Neural cell (in vitro differentiated cells): ENCODE measurements at regions not wholly inside any gene's neighbourhood (a gene's known extent, or its start where the extent isn't known, plus 50 kb on each side); places are given as distances from the start of the nearest gene placed in this dataset.

Source experiments
- H2AFZ ChIP-seq: fragments of 200-600, 300-800 bp; sonication (generic), shearing (Covaris generic); 2 replicates; pipeline ENCODE4 v1.6.0; 2014; ENCODE audit warnings: low read depth, mild to moderate bottlenecking, antibody characterized with exemption, low read length, moderate library complexity
- H3F3A ChIP-seq: fragments of 200-600 bp; shearing (Covaris generic); 2 replicates; pipeline ENCODE4 v1.6.1; 2016; ENCODE audit warnings: mild to moderate bottlenecking, moderate library complexity, mixed read lengths, antibody characterized with exemption, low read length; ENCODE audit not compliant: insufficient read depth, poor library complexity, severe bottlenecking
- H3K27ac ChIP-seq: fragments of 200-600, 300-800 bp; sonication (generic), shearing (Covaris generic); 2 replicates; pipeline ENCODE4 v1.5.1; 2014; ENCODE audit warnings: mild to moderate bottlenecking, low read length, moderate library complexity
- H3K27me3 ChIP-seq: fragments of 300-800, 200-600 bp; sonication (generic), shearing (Covaris generic); 2 replicates; pipeline ENCODE4 v1.6.0; 2014; ENCODE audit warnings: mild to moderate bottlenecking, low read depth, low read length, moderate library complexity; ENCODE audit not compliant: insufficient read depth
- H3K36me3 ChIP-seq: fragments of 300-800, 200-600 bp; sonication (generic), shearing (Covaris generic); 2 replicates; pipeline ENCODE4 v1.5.1; 2014; ENCODE audit warnings: mild to moderate bottlenecking, antibody characterized with exemption, low read length, moderate library complexity; ENCODE audit not compliant: insufficient read depth
- H3K4me2 ChIP-seq: fragments of 300-800, 200-600 bp; sonication (generic), shearing (Covaris generic); 2 replicates; pipeline ENCODE4 v1.6.0; 2014; ENCODE audit warnings: mild to moderate bottlenecking, low read length
- H3K4me3 ChIP-seq: fragments of 300-800, 200-600 bp; sonication (generic), shearing (Covaris generic); 2 replicates; pipeline ENCODE4 v1.5.1; 2014; ENCODE audit warnings: mild to moderate bottlenecking, low read length, moderate library complexity
- H3K79me2 ChIP-seq: fragments of 200-600 bp; shearing (Covaris generic); replicated peaks from 2 replicates; pipeline ENCODE4 v1.6.0; 2014; ENCODE audit warnings: mild to moderate bottlenecking, low read length, moderate library complexity; ENCODE audit not compliant: insufficient read depth
- H3K9ac ChIP-seq: fragments of 300-800, 200-600 bp; sonication (generic), shearing (Covaris generic); 2 replicates; pipeline ENCODE4 v1.6.1; 2016; ENCODE audit warnings: mild to moderate bottlenecking, low read length, mixed read lengths
- H3K9me2 ChIP-seq: fragments of 200-600 bp; shearing (Covaris generic); 2 replicates; pipeline ENCODE4 v1.6.1; 2016; ENCODE audit warnings: mild to moderate bottlenecking, low read length, mixed read lengths; ENCODE audit not compliant: insufficient read depth
- H3K9me3 ChIP-seq: fragments of 200-600, 300-800 bp; sonication (generic), shearing (Covaris generic); 2 replicates; pipeline ENCODE4 v1.6.1; 2016; ENCODE audit warnings: mild to moderate bottlenecking, mixed run types, low read length, moderate library complexity, mixed read lengths
- H4K20me1 ChIP-seq: fragments of 200-600 bp; shearing (Covaris generic); 2 replicates; pipeline ENCODE4 v1.6.1; 2016; ENCODE audit warnings: mild to moderate bottlenecking, mixed run types; ENCODE audit not compliant: insufficient read depth
- EP300 ChIP-seq: fragments of 450-650 bp; conservative IDR thresholded peaks from 2 replicates; pipeline ENCODE4 v1.6.1; 2014; ENCODE audit warnings: antibody characterized with exemption, mild to moderate bottlenecking, moderate library complexity; ENCODE audit not compliant: poor library complexity, severe bottlenecking
- EZH2 ChIP-seq: fragments of 200-600, 300-800 bp; shearing (Covaris generic), sonication (generic); IDR thresholded peaks from 2 replicates; pipeline ENCODE4 v1.6.1; 2014; ENCODE audit warnings: antibody characterized with exemption, low read length, borderline replicate concordance, mild to moderate bottlenecking; ENCODE audit not compliant: insufficient read depth, poor library complexity, severe bottlenecking
- MXI1 ChIP-seq: fragments of 450-650 bp; conservative IDR thresholded peaks from 2 replicates; pipeline ENCODE4 v1.6.1; 2014; ENCODE audit warnings: antibody characterized with exemption, mild to moderate bottlenecking; ENCODE audit not compliant: poor library complexity, severe bottlenecking
- POLR2AphosphoS5 ChIP-seq: IDR thresholded peaks from 2 replicates; pipeline ENCODE4 v1.6.1; 2012
- RAD21 ChIP-seq: fragments of 450-650 bp; conservative IDR thresholded peaks from 2 replicates; pipeline ENCODE4 v1.6.1; 2014; ENCODE audit warnings: antibody characterized with exemption, mild to moderate bottlenecking, moderate library complexity
- SMC3 ChIP-seq: fragments of 450-650 bp; conservative IDR thresholded peaks from 2 replicates; pipeline ENCODE4 v1.6.1; 2014; ENCODE audit warnings: antibody characterized with exemption, mild to moderate bottlenecking, moderate library complexity; ENCODE audit not compliant: poor library complexity
- TAF1 ChIP-seq: IDR thresholded peaks from 2 replicates; pipeline ENCODE4 v1.6.1; 2012; ENCODE audit warnings: low read depth
- TF ChIP-seq, protein P1 (sequence below): fragments of 450-650 bp; IDR thresholded peaks from 2 replicates; pipeline ENCODE4 v1.5.1; 2014; ENCODE audit warnings: antibody characterized with exemption, mild to moderate bottlenecking, moderate library complexity; ENCODE audit not compliant: poor library complexity, severe bottlenecking
- TF ChIP-seq, protein P2 (sequence below): IDR thresholded peaks from 2 replicates; pipeline ENCODE4 v1.6.1; 2012; ENCODE audit warnings: borderline replicate concordance

DNA sequence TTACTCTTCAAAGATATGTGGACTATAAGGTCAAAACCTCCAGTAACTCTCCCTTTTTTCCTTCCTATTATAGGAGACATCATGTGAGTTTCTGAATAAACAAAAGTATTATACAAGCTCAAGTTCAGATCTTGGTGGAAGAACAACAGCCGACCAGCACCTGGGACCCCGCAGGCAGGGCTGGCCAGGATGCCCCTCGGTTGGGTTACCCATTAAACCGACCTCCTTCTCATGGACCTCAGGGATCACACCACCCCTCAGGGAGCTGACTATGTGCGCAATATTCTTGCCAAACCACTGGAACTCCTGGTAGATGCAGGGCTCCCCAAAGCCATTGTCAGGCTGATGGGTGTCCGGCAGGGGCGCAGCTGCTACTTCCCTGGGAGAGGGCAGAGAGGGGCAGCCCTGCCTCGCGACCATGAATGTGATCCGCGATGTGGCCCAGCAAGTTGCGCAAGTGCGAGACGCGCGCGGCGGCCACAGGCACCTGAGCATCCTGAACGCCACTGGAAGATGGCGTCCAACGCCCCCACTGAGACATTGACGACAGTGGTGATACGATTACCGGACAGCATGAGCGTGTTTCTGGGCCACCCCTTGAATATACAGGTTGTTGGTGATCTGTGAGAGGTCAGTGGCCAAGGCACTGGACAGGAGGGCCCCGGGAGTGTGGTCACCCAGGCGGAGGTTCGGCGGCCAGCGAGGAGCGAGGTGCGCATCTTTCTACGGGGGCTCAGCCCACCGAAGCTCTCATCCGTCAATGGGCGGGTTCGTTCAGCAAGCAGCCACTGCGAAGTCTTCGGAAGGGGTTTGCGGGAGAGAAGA lies 161.3 kb downstream of the IPMK start:
- no peak overlapping the region for H3K4me2 ChIP-seq
- no peak overlapping the region for H3K4me3 ChIP-seq
- TF ChIP-seq SMC3 (no peak), EZH2 (no peak), POLR2AphosphoS5 (no peak), EP300 (no peak), RAD21 (no peak), TAF1 (no peak), MXI1 (no peak)
- TF ChIP-seq, protein P1, sequence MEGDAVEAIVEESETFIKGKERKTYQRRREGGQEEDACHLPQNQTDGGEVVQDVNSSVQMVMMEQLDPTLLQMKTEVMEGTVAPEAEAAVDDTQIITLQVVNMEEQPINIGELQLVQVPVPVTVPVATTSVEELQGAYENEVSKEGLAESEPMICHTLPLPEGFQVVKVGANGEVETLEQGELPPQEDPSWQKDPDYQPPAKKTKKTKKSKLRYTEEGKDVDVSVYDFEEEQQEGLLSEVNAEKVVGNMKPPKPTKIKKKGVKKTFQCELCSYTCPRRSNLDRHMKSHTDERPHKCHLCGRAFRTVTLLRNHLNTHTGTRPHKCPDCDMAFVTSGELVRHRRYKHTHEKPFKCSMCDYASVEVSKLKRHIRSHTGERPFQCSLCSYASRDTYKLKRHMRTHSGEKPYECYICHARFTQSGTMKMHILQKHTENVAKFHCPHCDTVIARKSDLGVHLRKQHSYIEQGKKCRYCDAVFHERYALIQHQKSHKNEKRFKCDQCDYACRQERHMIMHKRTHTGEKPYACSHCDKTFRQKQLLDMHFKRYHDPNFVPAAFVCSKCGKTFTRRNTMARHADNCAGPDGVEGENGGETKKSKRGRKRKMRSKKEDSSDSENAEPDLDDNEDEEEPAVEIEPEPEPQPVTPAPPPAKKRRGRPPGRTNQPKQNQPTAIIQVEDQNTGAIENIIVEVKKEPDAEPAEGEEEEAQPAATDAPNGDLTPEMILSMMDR = no peak
- TF ChIP-seq, protein P2, sequence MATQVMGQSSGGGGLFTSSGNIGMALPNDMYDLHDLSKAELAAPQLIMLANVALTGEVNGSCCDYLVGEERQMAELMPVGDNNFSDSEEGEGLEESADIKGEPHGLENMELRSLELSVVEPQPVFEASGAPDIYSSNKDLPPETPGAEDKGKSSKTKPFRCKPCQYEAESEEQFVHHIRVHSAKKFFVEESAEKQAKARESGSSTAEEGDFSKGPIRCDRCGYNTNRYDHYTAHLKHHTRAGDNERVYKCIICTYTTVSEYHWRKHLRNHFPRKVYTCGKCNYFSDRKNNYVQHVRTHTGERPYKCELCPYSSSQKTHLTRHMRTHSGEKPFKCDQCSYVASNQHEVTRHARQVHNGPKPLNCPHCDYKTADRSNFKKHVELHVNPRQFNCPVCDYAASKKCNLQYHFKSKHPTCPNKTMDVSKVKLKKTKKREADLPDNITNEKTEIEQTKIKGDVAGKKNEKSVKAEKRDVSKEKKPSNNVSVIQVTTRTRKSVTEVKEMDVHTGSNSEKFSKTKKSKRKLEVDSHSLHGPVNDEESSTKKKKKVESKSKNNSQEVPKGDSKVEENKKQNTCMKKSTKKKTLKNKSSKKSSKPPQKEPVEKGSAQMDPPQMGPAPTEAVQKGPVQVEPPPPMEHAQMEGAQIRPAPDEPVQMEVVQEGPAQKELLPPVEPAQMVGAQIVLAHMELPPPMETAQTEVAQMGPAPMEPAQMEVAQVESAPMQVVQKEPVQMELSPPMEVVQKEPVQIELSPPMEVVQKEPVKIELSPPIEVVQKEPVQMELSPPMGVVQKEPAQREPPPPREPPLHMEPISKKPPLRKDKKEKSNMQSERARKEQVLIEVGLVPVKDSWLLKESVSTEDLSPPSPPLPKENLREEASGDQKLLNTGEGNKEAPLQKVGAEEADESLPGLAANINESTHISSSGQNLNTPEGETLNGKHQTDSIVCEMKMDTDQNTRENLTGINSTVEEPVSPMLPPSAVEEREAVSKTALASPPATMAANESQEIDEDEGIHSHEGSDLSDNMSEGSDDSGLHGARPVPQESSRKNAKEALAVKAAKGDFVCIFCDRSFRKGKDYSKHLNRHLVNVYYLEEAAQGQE = no peak
- no peaks in the 10 kb centered on the region for H3K27me3 ChIP-seq
- no peak overlapping the region for H3K9ac ChIP-seq
- H3K79me2 ChIP-seq = no peaks in the 10 kb centered on the region
- no peaks in the 10 kb centered on the region for H3K9me3 ChIP-seq
- no peak overlapping the region for H2AFZ ChIP-seq
- H3K9me2 ChIP-seq = no peaks in the 10 kb centered on the region
- H4K20me1 ChIP-seq = no peaks in the 10 kb centered on the region
- H3K36me3 ChIP-seq = no peaks in the 10 kb centered on the region
- H3K27ac ChIP-seq = no peak overlapping the region
- peaks cover 3% of the 10 kb centered on the region for H3F3A ChIP-seq

DNA sequence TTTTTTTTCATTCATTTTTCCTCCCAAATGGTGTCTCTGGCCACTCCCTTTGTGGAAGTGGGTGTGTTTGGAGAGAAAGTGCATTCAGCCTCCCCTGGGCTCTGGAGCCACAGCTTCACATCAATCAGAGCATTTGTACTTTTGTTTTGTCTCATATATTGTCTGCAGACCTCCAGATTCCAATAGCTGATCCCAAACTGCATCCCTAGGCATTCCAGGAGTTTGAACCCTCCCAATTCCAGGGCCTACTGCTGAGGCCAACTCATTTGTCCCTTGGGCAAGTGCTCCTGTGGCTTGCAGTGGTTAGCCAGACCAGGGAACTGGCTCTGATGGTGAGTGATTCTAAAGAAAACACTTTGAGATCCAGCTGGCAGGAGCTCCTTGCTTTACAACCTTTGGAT lies 163.3 kb downstream of the IPMK start:
- no peak overlapping the region for H3K4me2 ChIP-seq
- H4K20me1 ChIP-seq = no peaks in the 10 kb centered on the region
- H2AFZ ChIP-seq = no peak overlapping the region
- no peaks in the 10 kb centered on the region for H3K9me2 ChIP-seq
- no peak overlapping the region for H3K4me3 ChIP-seq
- H3K9me3 ChIP-seq = no peaks in the 10 kb centered on the region
- TF ChIP-seq SMC3 (no peak), POLR2AphosphoS5 (no peak), MXI1 (no peak), RAD21 (no peak), EP300 (no peak), TAF1 (no peak), EZH2 (no peak)
- TF ChIP-seq, protein P2 = no peak
- TF ChIP-seq, protein P1 = no peak
- H3K9ac ChIP-seq = no peak overlapping the region
- no peaks in the 10 kb centered on the region for H3K27me3 ChIP-seq
- H3F3A ChIP-seq = no peaks in the 10 kb centered on the region
- H3K27ac ChIP-seq = no peak overlapping the region
- no peaks in the 10 kb centered on the region for H3K79me2 ChIP-seq
- no peaks in the 10 kb centered on the region for H3K36me3 ChIP-seq
